ENCODE measurements at regions not wholly inside any gene's neighbourhood (a gene's known extent, or its start where the extent isn't known, plus 50 kb on each side); places are given as distances from the start of the nearest gene placed in this dataset.

- no peak for TF ChIP-seq POLR2AphosphoS5 (IDR thresholded peaks at IDR 0.05; ENCODE audit: low read depth, low read length)
- no peak for TF ChIP-seq CTCF (IDR thresholded peaks at IDR 0.05)
Observed at GRCh38 chr21:35430260-35430659, 381.2 kb upstream of the RUNX1 start.
